ENCODE measurements at regions not wholly inside any gene's neighbourhood (a gene's known extent, or its start where the extent isn't known, plus 50 kb on each side); places are given as distances from the start of the nearest gene placed in this dataset.

GRCh38 chr10:2761971-2762370 is 305.4 kb upstream of the PFKP start:
- TF ChIP-seq, protein P1, sequence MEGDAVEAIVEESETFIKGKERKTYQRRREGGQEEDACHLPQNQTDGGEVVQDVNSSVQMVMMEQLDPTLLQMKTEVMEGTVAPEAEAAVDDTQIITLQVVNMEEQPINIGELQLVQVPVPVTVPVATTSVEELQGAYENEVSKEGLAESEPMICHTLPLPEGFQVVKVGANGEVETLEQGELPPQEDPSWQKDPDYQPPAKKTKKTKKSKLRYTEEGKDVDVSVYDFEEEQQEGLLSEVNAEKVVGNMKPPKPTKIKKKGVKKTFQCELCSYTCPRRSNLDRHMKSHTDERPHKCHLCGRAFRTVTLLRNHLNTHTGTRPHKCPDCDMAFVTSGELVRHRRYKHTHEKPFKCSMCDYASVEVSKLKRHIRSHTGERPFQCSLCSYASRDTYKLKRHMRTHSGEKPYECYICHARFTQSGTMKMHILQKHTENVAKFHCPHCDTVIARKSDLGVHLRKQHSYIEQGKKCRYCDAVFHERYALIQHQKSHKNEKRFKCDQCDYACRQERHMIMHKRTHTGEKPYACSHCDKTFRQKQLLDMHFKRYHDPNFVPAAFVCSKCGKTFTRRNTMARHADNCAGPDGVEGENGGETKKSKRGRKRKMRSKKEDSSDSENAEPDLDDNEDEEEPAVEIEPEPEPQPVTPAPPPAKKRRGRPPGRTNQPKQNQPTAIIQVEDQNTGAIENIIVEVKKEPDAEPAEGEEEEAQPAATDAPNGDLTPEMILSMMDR (IDR thresholded peaks at IDR 0.05; ENCODE audit: low read depth, low read length), result no peak
- H3K4me3 ChIP-seq (ENCODE audit: low read depth, low read length), result no peak overlapping the region

DNA sequence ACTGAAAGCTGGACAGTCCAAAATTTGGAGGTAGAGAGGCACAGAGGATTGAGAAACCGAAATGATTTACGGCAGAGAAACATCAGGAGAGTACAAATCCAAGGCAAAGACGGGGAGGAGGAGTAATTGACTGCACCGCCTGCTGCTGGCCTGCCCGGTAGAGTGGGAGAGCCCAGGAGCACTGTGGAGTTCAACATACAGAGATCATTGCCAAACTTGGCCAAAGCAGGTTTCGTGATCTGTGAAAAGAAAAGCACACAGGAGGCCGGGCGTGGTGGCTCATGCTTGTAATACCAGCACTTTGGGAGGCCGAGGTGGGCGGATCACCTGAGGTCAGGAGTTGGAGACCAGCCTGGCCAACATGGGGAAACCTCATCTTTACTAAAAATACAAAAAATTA is 306.0 kb upstream of the PFKP start:
- TF ChIP-seq, protein P1 (IDR thresholded peaks at IDR 0.05; ENCODE audit: low read depth, low read length), result no peak
- no peak overlapping the region for H3K4me3 ChIP-seq (ENCODE audit: low read depth, low read length)

GRCh38 chr10:2760736-2761135 is 306.6 kb upstream of the PFKP start:
- TF ChIP-seq, protein P1 (IDR thresholded peaks at IDR 0.05; ENCODE audit: low read depth, low read length), result no peak
- H3K4me3 ChIP-seq (ENCODE audit: low read depth, low read length), result no peak overlapping the region

- no peak overlapping the region for H3K4me3 ChIP-seq (ENCODE audit: low read depth, low read length)
- TF ChIP-seq, protein P1 (IDR thresholded peaks at IDR 0.05; ENCODE audit: low read depth, low read length), result no peak
Observed at GRCh38 chr10:2759233-2759632, 308.1 kb upstream of the PFKP start.

DNA sequence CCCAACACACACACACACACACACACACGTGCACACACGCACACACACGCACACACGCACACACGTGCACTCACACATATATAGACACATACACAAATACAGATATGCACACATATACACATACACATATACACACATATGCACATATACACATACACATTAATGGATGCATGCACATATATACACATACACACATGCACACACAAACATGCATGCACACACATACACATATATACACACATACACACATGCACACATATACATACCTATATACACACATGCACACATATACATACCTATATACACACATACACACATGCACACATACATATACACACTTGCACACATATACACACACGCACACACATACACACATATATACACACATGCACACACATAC is 312.4 kb upstream of the PFKP start:
- H3K4me3 ChIP-seq (ENCODE audit: low read depth, low read length), result no peak overlapping the region
- TF ChIP-seq, protein P1 (IDR thresholded peaks at IDR 0.05; ENCODE audit: low read depth, low read length), result no peak

DNA sequence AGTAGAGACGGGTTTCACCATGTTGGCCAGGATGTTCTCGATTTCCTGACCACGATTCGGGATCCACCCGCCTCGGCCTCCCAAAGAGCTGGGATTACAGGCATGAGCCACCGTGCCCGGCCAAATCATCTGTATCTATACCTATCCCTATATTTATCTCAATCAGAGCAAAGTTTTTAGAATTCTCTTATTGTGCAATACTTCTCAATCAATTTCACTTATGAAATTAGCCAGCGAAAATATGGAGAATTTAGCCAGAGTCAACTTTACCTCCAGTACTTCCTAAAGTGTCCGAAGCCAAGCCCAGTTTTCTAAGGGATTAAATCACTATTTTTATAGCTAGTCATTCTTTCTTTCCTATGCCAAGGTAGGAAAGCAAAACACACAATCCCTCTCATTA is 319.1 kb upstream of the PFKP start:
- no peak overlapping the region for H3K4me3 ChIP-seq (ENCODE audit: low read depth, low read length)
- TF ChIP-seq, protein P1 (IDR thresholded peaks at IDR 0.05; ENCODE audit: low read depth, low read length), result no peak

DNA sequence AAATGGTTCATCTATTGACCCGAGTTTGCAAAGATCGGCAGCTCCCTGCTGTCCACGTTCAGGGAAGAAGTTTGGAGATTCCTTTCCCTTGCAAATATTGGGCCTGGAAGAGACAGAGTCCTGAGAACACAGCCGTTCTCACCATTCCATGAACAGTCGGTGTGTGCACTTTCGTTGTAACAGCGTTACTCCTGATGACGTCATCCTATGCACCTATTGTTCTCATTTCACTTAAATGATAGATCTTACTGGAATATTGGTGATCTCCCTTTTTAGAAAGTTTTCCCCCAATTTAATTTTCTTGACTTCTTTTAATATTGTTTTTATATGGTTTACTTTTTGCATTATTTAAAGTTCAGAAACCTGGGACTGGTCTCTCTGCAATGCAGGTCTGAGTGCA is 320.7 kb upstream of the PFKP start:
- no peak overlapping the region for H3K4me3 ChIP-seq (ENCODE audit: low read depth, low read length)
- TF ChIP-seq, protein P1 (IDR thresholded peaks at IDR 0.05; ENCODE audit: low read depth, low read length), result no peak

All from WI38 (cell line).